DMS153 (cell line): ENCODE measurements at regions not wholly inside any gene's neighbourhood (a gene's known extent, or its start where the extent isn't known, plus 50 kb on each side); places are given as distances from the start of the nearest gene placed in this dataset.

Experiments
- DNase-seq: peaks from one replicate; lab custom pipeline; 2025; lab: John Stamatoyannopoulos, UW

DNA sequence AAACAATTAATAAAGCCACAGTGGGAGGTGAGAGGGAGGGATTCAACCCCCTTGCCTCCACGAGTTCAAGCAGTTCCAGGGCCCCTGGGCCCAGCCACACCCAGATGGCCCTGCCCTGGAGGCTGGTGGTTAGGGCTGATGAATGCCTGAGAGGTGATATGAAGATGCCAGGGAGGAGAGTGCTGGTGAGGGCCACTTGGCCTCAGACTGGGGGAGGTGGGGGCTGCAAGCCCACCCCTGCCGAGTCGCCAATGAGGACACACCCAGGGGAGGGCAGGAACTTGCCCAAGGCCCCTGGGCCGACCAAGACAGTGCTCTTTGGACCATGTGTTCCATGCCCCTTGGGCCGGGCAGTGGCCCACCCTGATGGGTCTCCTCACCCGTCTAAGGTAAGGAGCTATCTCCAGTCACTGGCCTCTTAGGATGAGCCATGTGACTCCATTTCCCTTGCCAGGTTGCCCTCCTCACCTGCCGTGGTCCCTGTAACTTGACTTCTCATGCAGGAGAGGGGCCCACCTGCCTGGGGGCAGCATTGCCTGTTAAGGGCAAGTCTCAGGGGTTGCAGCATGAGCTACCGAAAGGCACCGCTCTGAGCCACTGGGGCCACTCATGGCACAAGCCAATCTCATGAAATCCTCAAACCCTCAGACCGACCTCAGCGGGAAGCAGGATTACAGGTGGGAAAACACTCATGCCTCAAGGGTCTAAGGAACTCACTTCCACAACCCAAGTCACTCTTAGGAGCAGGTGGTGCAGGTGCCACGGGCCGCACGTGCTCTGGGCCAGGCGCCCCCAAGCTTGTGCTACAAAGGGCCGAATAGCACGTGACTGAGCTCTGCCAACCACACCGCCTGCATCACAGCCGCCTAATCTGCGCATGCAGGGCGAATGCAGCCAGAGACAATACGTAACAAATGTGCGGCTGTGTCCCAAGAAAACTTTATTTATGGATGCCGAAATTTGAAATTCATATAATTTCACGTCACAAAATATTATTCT is 147.4 kb upstream of the MLN start:
- no peak for DNase-seq

DNA sequence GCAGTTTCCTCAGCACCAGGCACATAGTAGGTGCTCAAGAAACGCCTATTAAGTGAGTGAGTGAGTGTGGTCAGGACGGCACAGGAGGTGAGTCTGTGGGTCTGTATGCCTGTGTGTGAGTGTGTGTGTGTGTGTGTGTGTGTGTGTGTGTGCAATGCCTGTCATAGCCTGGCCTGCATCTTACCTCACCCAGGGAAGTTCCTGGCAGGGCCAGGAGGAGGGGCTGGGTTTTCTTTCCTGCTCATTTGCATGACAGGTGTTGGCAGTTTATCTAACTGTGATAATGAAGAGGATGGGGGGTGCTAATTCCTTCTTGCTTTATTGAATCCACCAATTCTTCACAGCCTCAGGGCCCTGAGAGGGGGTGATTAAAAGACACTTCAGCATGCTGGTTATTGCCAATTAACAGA is 146.7 kb upstream of the MLN start:
- peak; percentile 93 for DNase-seq

DNA sequence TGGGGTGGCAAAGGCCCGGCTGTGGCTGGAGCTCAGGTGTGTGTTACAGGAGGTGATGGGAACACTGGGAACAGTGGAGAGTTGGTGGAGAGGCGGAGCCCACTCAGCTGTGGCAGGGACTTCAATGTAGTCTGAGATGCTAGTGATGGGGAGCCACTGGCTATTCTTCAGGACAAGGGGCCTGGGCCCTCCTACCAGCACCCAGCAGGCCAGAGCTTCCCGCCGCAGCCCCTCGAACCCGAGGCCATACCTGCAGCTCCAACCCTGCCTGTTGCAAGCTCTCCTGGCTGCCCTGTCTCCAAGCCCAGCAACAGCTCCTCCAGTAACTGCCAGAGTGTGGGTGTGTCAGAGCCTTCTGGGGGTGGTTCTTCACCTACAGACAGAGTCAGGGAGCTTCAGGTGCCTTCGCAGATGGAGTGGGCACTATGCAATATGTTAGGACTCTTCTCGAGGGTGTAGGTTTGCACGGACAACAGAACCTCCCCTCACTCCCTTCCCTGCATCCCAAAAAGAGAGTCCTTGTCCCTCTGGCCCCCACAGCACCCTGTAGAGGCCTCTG is 146.2 kb upstream of the MLN start:
- DNase-seq, result no peak

DNA sequence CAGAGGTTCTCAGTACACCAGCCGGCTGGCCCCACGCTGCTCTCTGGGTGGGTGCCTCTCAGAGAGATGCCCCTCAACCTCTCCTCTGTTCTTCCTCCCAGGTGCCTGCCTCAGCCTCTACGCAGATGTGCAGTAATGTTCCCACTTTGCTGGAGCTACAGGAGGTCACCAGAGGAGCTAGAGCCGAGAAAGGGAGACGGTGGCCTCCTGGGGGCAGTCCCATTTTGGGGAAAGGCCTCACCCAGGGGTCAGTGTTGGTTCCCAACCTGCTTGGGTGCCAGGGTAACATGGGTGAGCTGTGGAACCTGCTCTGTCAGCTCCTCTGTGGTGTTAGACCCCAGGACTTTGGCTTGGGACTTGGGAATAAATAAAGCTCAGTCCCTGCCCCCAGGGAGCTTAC is 145.3 kb upstream of the MLN start:
- no peak for DNase-seq

DNA sequence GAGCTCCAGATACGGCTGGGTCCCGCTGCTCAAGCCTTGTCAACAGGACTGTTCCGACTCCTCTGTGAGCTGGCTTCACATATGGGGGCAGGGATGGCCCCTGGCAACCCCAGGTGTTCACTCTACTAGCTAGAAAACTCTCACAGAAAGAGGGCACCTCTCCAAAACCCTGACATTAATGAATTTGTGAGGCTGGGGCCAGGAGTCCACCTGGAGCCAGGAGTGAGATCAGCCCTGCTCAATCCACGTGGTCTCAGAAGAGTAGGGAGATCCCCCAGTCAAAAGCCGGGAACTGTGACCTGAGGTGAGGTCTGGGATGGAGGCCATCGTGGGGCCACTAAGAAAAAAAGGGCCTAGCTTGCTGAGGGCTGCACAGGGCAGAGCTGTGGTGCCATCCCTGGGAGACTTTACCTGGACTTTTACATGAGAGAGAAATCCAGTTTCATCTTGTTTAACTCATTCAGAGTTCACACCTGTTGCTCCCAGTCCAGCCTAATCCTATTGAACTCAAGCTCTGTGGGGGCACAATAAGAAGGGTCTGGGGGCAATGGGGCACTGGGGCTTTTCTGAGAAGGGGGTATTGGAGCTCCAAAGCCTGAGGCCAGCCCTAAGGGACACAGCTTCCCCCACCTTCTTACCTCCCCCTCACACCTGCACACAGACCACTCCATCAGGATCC is 144.3 kb upstream of the MLN start:
- no peak for DNase-seq

DNA sequence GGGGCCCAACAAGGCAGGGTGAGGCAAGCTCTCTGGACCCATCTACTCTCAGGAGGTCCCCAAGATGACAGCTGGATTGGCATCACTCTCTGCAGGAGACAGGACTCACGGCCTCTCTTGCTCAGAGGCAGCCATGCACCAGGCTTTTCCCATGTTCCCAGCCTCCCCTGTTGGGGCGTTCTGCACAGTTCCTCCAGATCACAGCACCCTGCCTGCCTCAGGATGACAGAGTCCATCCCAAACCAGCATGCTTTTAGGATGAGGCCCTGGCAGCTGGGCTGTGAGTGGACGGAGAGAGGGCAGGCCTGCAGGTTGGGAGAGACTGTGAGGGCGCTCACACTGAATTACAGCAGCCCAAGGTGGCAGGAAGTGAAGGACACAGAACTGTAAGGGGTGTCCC is 143.2 kb upstream of the MLN start:
- DNase-seq, result no peak

DNA sequence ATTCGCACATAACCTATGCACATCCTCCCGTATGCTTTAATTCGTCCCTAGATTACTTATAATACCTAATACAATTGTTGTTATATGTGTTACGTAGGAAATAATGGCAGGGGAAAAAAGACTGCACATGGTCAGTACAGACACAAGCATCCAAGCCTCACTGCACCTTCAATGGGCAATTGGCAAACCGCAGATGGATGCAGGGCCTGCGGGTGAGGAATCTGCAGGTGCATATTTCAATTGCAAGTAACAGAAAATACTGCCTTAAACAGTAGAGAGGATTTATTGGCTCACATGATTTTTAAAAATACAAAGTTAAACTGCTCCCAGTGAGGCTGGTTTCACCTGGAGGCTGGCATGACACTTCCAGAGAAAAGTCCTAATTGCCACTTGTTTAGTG is 142.1 kb upstream of the MLN start:
- DNase-seq, result no peak

DNA sequence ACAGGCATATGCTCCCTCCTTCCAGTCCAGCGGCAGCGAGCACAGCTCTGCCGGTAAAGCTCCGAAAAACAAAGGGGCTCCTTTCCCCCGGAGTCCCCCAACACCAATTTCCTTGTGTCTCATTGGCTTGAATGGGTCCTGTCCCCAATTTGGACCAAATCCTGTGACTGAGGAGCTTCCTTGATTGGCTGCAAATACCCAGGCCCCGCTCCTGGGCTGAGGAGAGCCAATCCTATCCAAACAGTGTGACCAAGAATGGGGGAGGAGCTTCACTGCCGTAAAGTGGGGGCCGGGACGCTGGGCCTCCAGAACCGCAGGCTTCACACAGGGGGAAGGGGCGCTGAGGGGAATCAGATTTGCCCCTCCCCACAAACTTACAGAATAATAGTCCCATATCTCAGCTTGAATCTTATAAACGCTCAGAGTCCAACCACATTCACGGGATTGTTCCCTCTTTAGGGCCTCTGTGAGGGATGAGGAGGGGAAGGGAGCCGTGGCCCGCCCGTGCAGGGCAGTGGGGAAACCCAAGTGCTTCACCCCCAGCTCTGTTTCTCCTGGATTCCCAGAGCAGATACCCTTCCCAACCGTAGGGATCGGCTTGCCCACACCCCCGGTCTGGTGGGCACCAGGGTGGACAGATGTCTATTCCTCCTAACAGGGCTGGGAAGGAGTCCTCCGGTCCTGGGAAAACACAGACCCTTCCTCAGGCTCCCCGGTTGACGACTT is 141.0 kb upstream of the MLN start:
- no peak for DNase-seq

DNA sequence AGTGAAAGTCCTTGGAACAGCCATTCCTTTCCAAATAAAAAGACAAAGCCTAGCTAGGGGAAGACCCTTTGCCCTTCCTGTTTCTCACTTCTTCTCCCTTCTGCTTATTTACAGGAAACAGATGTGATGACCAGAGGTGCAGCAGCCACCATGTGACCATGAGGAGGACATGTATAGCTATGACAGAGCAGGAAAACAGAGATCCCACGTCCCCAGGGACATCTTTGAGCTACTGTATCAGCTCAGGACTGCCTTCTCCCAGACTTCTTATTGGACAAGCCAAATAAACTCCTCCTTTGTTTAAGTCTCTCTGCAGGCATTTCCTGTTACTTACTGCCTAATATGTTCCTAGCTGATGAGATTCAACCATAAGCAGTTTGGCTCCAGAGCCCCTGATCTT is 133.1 kb upstream of the MLN start:
- DNase-seq, result no peak

DNA sequence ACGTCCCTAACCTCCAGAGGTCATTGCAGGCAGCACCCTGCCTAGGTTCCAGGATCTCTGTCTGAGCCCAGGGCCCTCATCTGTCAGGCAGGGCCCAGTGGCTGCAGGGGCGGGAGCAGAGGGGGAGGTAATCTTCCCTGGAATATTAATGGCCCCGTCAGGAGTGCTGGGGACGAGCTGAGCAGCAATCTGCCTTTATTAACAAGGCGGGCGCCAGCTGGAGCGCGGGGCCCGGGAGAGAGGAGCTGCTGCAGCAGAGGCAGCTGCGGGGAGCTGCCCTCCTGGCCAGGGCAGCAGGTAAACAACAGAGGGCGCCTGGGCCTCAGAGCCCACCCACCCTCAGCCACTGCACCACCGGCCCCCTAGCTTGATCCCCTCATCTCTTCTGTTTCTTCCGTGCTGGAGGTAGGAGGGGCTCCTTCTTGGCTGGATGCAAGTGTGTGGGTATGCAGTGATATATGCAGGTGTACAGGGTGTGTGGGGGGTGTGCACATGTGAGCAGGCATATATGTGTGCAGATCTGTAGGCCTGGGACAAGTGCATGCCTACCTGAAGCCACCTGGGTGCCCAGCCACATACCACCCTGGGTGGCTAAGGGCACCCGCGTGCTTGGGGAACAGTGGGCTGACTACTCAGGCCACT is 131.8 kb upstream of the MLN start:
- peak; percentile 57 for DNase-seq

DNA sequence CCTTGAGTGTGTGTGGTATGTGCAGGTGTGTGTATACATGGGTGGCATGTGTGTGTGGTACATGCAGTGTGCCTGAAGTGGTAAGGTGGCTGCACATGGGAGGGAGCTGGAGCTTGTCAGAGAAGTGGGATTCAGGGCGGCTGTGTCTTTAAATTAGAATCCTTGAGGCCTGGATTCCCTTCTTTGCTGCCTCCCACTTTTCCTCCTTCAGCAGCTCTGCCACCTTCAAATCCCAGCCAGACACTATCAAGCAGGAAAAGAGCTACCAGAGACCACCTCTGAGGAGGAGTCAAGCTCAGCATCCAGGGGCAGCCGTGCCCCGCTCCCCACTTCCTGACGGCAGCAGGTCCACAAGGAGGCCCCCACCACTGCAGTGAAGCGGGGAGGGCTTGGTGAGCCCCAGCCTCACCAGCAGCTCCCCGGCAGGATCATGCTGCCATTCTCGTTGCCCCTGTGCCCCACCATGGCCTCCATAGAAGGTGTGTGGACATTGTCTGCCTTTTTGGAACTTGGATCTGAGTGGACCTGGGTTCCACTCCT is 131.0 kb upstream of the MLN start:
- no peak for DNase-seq

DNA sequence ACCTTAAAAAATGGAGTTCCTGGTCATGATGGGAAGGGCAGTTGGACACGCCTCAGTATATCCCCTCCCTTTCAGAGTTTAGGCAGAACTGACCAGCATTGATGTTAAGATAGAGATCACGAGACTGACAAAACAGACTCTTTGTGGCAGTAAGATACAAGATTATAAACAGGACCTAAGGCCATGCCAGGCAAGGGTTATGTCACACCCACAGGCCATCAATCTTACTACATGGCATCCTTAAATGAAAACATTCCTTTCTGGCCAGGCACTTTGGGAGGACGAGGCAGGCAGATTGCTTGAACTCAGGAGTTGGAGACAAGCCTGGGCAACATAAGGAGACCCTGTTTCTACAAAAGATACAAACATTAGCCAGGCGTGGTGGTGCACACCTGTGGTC is 129.3 kb upstream of the MLN start:
- no peak for DNase-seq

DNA sequence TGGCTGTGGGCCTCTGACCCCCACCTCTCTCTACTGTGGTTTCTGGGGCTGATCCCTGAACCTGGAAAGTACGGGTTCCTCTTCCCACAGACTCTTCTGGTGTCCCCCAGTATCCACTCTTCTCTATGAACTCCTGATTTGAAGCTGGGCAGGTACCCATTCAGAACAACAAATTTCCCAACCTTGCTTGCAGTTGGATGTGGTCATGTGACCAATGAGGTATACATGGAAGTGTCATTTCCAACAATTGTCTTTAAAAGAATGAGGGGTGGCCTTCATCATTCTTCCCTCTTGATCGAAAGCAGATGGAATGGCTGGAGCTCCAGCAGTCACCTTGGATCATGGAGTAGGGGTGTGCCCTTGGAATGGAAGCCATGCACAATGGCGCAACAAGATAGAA is 128.0 kb upstream of the MLN start:
- DNase-seq, result no peak

DNA sequence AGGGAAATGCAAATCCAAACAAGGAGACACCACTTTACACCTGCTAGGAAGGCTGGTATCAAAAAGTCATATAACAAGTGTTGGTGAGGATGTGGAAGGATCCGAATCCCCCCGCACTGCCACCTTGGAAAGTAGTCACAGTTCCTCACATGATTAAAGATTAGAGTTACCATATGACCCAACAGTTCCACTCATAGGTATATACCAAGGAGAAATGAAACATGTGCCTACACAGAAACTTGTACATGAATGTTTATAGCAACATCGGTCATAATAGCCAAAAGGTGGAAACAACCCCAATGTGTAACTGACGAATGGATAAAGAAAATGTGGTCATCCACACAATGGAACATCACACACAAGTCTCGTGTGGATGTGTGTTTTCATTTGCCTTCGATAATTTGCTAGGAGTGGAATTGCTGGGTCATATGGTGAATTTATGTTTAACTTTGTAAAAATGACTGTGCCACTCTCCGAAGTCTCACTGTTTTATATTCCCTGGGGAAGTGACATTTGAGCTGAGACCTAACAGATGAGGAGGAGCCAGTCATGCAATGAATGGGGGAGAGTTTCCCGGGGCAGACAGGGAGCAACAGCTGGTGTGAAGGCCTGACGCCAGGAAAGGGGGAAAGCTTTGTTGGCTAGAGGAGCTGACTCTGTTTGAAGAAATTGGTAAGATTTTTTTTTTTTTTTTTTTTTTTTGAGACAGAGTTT is 125.9 kb upstream of the MLN start:
- peak; percentile 50 for DNase-seq

DNA sequence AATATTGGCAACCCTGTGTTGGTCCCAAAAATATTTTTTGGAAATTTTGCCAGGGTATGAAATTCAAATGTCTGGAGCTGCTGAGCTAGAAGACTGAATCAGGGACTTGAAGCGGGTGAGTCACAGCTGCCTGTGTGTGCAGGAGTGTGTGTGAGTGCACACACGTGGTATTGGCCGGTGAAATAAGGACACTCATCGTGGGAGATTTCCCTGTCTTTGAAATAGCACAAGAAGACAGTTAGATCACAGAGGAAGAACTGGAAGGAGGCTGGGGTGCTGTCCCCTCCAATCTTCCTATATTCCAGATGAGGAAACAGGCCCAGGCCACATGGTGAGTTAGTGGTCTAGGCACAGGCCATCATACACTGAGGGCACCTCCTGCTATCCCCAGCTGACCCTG is 123.8 kb upstream of the MLN start:
- DNase-seq, result no peak

DNA sequence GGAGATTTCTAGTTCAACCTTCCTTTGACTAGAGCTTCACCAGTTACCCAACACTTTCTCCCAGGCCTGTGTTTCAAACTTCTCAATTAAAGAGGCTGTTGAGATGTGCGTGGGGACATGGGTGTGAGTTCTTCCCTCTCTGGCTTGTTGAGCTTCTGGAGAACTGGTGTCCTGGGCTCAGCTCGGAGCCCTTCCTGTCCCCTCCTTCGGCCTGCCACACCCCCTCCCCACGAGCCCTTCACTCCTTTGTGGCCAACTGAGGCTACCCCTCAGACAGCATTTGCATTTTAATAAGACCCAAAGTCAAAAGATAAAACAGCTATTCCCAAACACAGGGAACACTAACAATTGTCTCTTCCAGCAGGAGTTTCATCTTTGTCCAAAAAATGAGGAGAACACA is 123.3 kb upstream of the MLN start:
- no peak for DNase-seq

DNA sequence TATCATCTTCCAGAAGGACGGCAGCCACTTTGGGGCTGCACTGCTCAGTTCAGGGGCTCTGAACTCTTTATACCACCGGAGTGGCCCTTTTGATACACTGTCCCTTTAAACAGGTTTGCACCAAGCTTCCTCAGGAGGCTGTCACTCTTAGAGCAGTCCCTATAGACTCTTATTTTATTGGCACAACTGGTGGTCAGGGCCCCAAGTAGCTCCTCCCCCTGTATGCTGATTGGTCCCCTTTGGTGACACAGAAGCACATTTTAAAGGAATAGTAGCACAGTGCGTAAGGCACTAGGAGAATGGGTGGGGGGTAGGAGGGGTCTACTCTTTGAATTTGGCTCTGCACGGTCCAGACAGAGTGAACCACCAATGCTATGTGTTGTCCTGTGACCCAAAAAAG is 122.6 kb upstream of the MLN start:
- DNase-seq, result no peak

DNA sequence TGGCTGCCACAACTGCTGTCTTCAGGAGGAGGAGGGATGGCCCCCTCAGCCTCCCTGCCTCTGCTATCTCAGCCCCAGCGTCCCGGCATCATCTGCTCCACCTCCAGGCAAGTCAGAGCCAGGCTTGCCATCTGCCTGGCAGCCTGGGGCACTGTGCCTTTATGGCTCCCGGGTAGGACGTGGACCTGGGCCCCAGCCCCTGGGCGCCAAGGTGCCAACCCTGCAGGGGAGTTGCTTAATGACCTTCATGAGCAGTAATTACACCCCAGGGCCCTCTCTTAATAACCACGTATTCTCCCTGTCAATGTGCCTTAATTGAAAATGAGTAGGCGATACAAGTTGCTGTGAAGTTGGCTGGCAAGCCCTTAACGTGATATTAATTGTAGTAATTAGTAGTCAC is 122.1 kb upstream of the MLN start:
- DNase-seq, result no peak

DNA sequence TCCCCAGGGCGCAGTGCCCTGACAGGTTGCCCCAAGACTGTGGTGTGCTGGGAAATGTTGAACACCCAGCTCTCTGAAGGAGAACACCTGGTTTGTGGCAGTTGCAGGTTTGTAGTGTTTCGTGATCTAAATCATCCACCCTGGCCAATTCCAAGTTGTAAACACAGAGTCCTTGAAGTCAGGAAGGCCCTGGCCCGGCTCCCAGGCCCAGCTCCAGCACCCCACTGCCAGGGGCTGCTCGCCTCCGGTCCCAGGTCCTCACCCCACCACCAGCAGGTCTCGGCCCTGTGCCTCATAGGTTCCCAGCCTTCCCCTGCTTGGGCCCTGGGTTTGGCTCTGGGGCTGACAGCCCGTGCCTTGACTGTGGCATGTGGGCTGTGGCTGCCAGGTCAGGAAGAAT is 121.4 kb upstream of the MLN start:
- no peak for DNase-seq

DNA sequence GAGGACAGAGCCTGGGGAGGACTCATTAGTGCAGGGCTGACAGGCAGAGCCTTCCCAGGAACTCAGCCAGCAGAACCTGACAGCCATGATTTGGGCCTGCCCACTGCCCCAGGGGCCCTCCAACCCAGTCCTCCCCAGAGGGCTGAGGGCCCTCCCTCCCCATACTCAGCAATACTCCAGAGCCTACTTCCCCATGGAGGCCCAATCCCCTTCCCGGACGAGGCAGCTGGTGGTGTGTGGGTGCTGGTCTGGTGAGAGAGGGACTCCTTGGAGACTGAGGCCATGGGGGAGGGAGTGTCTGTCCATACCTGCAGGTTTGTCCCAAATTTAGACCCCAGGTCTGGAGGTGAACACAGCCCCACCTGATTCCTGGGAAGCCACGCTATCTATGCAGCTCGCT is 120.9 kb upstream of the MLN start:
- no peak for DNase-seq
